ENCODE measurements at regions not wholly inside any gene's neighbourhood (a gene's known extent, or its start where the extent isn't known, plus 50 kb on each side); places are given as distances from the start of the nearest gene placed in this dataset.
"Not testable (repeated sequence)": the region's sequence is repeated elsewhere in the genome, so short reads cannot be mapped to it uniquely, and the experiment has no call there.

- not testable (repeated sequence) for H3K36me3 Mint-ChIP-seq (ENCODE audit: unreplicated experiment); H3K4me3 Mint-ChIP-seq (ENCODE audit: unreplicated experiment); H3K4me1 Mint-ChIP-seq (ENCODE audit: low read depth, unreplicated experiment); H3K9me3 Mint-ChIP-seq (ENCODE audit: unreplicated experiment); DNase-seq; H3K27ac Mint-ChIP-seq (ENCODE audit: unreplicated experiment); H3K27me3 Mint-ChIP-seq (ENCODE audit: unreplicated experiment)
Measured at GRCh38 chr3:144023543-144023942, 51.9 kb downstream of the DIPK2A start.

- H3K27me3 Mint-ChIP-seq (ENCODE audit: unreplicated experiment), result no peaks in the 10 kb centered on the region
- peaks cover 5% of the 10 kb centered on the region for H3K36me3 Mint-ChIP-seq (ENCODE audit: unreplicated experiment)
- no peak overlapping the region for H3K27ac Mint-ChIP-seq (ENCODE audit: unreplicated experiment)
- no peak for TF ChIP-seq CTCF (IDR thresholded peaks at IDR 0.05; ENCODE audit: partially characterized antibody, unreplicated experiment)
- DNase-seq, result no peak
- H3K4me3 Mint-ChIP-seq (ENCODE audit: unreplicated experiment), result no peak overlapping the region
- H3K4me1 Mint-ChIP-seq (ENCODE audit: low read depth, unreplicated experiment), result no peaks in the 10 kb centered on the region
- no peaks in the 10 kb centered on the region for H3K9me3 Mint-ChIP-seq (ENCODE audit: unreplicated experiment)
Measured at GRCh38 chr3:144028798-144029411, 57.3 kb downstream of the DIPK2A start.

- no peak overlapping the region for H3K27ac Mint-ChIP-seq (ENCODE audit: unreplicated experiment)
Measured at GRCh38 chr3:144029769-144030168, 58.1 kb downstream of the DIPK2A start.

GRCh38 chr3:144031938-144032337 is 60.3 kb downstream of the DIPK2A start:
- no peak for TF ChIP-seq CTCF (IDR thresholded peaks at IDR 0.05; ENCODE audit: partially characterized antibody, unreplicated experiment)
- H3K27ac Mint-ChIP-seq (ENCODE audit: unreplicated experiment), result no peak overlapping the region
- H3K4me1 Mint-ChIP-seq (ENCODE audit: low read depth, unreplicated experiment), result no peaks in the 10 kb centered on the region
- DNase-seq, result no peak
- no peaks in the 10 kb centered on the region for H3K9me3 Mint-ChIP-seq (ENCODE audit: unreplicated experiment)
- H3K36me3 Mint-ChIP-seq (ENCODE audit: unreplicated experiment), result no peaks in the 10 kb centered on the region
- no peak overlapping the region for H3K4me3 Mint-ChIP-seq (ENCODE audit: unreplicated experiment)
- H3K27me3 Mint-ChIP-seq (ENCODE audit: unreplicated experiment), result no peaks in the 10 kb centered on the region

More at GRCh38 chr3:144029769-144030168, 58.1 kb downstream of the DIPK2A start:
- H3K36me3 Mint-ChIP-seq (ENCODE audit: unreplicated experiment), result no peaks in the 10 kb centered on the region
- H3K9me3 Mint-ChIP-seq (ENCODE audit: unreplicated experiment), result no peaks in the 10 kb centered on the region
- no peaks in the 10 kb centered on the region for H3K27me3 Mint-ChIP-seq (ENCODE audit: unreplicated experiment)
- H3K4me3 Mint-ChIP-seq (ENCODE audit: unreplicated experiment), result no peak overlapping the region
- no peaks in the 10 kb centered on the region for H3K4me1 Mint-ChIP-seq (ENCODE audit: low read depth, unreplicated experiment)
- no peak for DNase-seq
- TF ChIP-seq CTCF (IDR thresholded peaks at IDR 0.05; ENCODE audit: partially characterized antibody, unreplicated experiment), result no peak

- Mint-ChIP-seq H3K9me3 (ENCODE audit: unreplicated experiment) (no peaks in the 10 kb centered on the region), H3K4me1 (ENCODE audit: low read depth, unreplicated experiment) (no peaks in the 10 kb centered on the region), H3K4me3 (ENCODE audit: unreplicated experiment) (no peak overlapping the region), H3K27ac (ENCODE audit: unreplicated experiment) (no peak overlapping the region), H3K36me3 (ENCODE audit: unreplicated experiment) (no peaks in the 10 kb centered on the region), H3K27me3 (ENCODE audit: unreplicated experiment) (no peaks in the 10 kb centered on the region)
- no peak for TF ChIP-seq CTCF (IDR thresholded peaks at IDR 0.05; ENCODE audit: partially characterized antibody, unreplicated experiment)
- no peak for DNase-seq
Measured at GRCh38 chr3:144032531-144033239, 61.1 kb downstream of the DIPK2A start.

Measured in glutamatergic neuron (in vitro differentiated cells).